K562 (cell line): ENCODE measurements at regions not wholly inside any gene's neighbourhood (a gene's known extent, or its start where the extent isn't known, plus 50 kb on each side); places are given as distances from the start of the nearest gene placed in this dataset.

ENCODE experiments used
- BCLAF1 ChIP-seq, 2 experiments: fragments of 450-650 bp in 1 of 2; IDR thresholded peaks; 2 replicates each; pipeline ENCODE4 v1.6.1; 2011 to 2017; ENCODE audit warnings: low read depth in 2 of 2, antibody characterized with exemption in 1 of 2, borderline replicate concordance in 1 of 2, low read length in 1 of 2, mild to moderate bottlenecking in 1 of 2, mixed read lengths in 1 of 2; ENCODE audit not compliant: control insufficient read depth in 1 of 2
- GATAD2B ChIP-seq: fragments of 450-650 bp; IDR thresholded peaks from 2 replicates; pipeline ENCODE4 v1.6.1; 2017; ENCODE audit warnings: mild to moderate bottlenecking, borderline replicate concordance
- GTF2E2 ChIP-seq: fragments of 200-800 bp; sonication (Bioruptor generic); IDR thresholded peaks from 2 replicates; pipeline ENCODE4 v1.6.1; 2016; ENCODE audit warnings: missing genetic modification characterization, missing compliant biosample characterization
- NCOA2 ChIP-seq, 2 experiments: fragments of 450-650 bp; IDR thresholded peaks; 2 replicates each; pipeline ENCODE4 v1.6.1; 2018; ENCODE audit warnings: mild to moderate bottlenecking in 2 of 2, moderate library complexity in 1 of 2; ENCODE audit not compliant: partially characterized antibody in 2 of 2
- SP1 ChIP-seq: sonication (generic); formaldehyde crosslinking; IDR thresholded peaks from 2 replicates; pipeline ENCODE4 v1.8.1; 2022; ENCODE audit warnings: mild to moderate bottlenecking, missing genetic modification reagents
- ZNF407 ChIP-seq: fragments of 450-650 bp; IDR thresholded peaks from 2 replicates; pipeline ENCODE4 v1.6.1; 2016; ENCODE audit warnings: low read depth
- ZNF740 ChIP-seq, 3 experiments: fragments of 200-800 bp in 1 of 3; sonication (Bioruptor generic) in 1 of 3; sonication (generic) in 1 of 3; formaldehyde crosslinking in 1 of 3; IDR thresholded peaks; 2 replicates each; pipeline versions ENCODE4 v1.6.1 to v1.8.0; 2016 to 2022; ENCODE audit warnings: mild to moderate bottlenecking in 2 of 3, missing compliant biosample characterization in 2 of 3, missing genetic modification characterization in 2 of 3, missing genetic modification reagents in 1 of 3
- ZNF785 ChIP-seq: fragments of 250-450 bp; sonication (Bioruptor Pico); IDR thresholded peaks from 2 replicates; pipeline ENCODE4 v1.4.0; 2020; ENCODE audit warnings: mild to moderate bottlenecking

GRCh38 chr13:60679131-60679530 lies 282.1 kb downstream of the TDRD3 start (continued):
- TF ChIP-seq ZNF407 (no peak), SP1 (CRISPR knock-in tag) (no peak), ZNF740 (CRISPR knock-in tag; IDR thresholded peaks at IDR 0.05) (no peak), ZNF740 (tag; IDR thresholded peaks at IDR 0.05) (no peak), GATAD2B (no peak), GTF2E2 (no peak), BCLAF1 (IDR thresholded peaks at IDR 0.05; ENCODE audit: borderline replicate concordance in 1 of 2, control insufficient read depth in 1 of 2, low read depth in 2 of 2, low read length in 1 of 2) (no peak), ZNF785 (CRISPR knock-in tag) (no peak), NCOA2 (IDR thresholded peaks at IDR 0.05; ENCODE audit: partially characterized antibody in 2 of 2) (no peak)
